Lower leg skin (tissue), 4 donors: ENCODE measurements at regions not wholly inside any gene's neighbourhood (a gene's known extent, or its start where the extent isn't known, plus 50 kb on each side); places are given as distances from the start of the nearest gene placed in this dataset.

Source experiments
- DNase-seq, 2 donors: peaks; one replicate each; pipeline ENCODE4 v3.0.0-alpha.2; 2019; ENCODE audit warnings: low spot score in 2 of 2
- H3K4me3 ChIP-seq: fragments of 200-600 bp; sonication (generic); 2 replicates; pipeline ENCODE4 v1.5.1; 2017; ENCODE audit warnings: mild to moderate bottlenecking, low read depth; ENCODE audit not compliant: poor library complexity, severe bottlenecking
- CTCF ChIP-seq, 3 donors: fragments of 450-650 bp; IDR thresholded peaks; one replicate each; pipeline ENCODE4 v1.5.1; 2016; ENCODE audit warnings: antibody characterized with exemption in 3 of 3, mild to moderate bottlenecking in 3 of 3, moderate library complexity in 2 of 3
- POLR2A ChIP-seq, 2 donors: fragments of 450-650 bp; IDR thresholded peaks; one replicate each; pipeline ENCODE4 v1.6.1; 2016 to 2017; ENCODE audit warnings: antibody characterized with exemption in 2 of 2, mild to moderate bottlenecking in 1 of 2, moderate library complexity in 1 of 2
- WGBS, 2 donors: methylation state at CpG; one replicate each; pipeline ENCODE4 v1.1.5; 2018; 5-methylcytosine and 5-hydroxymethylcytosine counted together
- intact Hi-C: fragments of 100-400 bp; cut with DNase I; formaldehyde crosslinking; loops from one replicate; pipeline ENCODE4 v1.15.0; 2023; ENCODE audit warnings: low total_unique reads

- no peak for DNase-seq
- TF ChIP-seq POLR2A (IDR thresholded peaks at IDR 0.05) (no peak), CTCF (IDR thresholded peaks at IDR 0.05) (no peak)
- H3K4me3 ChIP-seq = no peak overlapping the region
- intact Hi-C loops = no loop called here
Measured at GRCh38 chr12:84807249-84807648, 105.3 kb downstream of the SLC6A15 start.

- DNase-seq = no peak
- no peak overlapping the region for H3K4me3 ChIP-seq
- intact Hi-C loops = no loop called here
- WGBS, 2 donors = 20 to 43% methylated on average over 2 of the region's 2 CpGs
- TF ChIP-seq POLR2A (IDR thresholded peaks at IDR 0.05) = no peak
Measured at GRCh38 chr12:84805474-84805858, 107.1 kb downstream of the SLC6A15 start.

GRCh38 chr12:84804691-84805473 lies 107.7 kb downstream of the SLC6A15 start:
- intact Hi-C loops = no loop called here
- no peak for DNase-seq
- TF ChIP-seq POLR2A (IDR thresholded peaks at IDR 0.05) (no peak), CTCF (IDR thresholded peaks at IDR 0.05) (no peak)
- 75% methylated on average over 6 of the region's 6 CpGs for WGBS, 2 donors
- no peak overlapping the region for H3K4me3 ChIP-seq

GRCh38 chr12:84803661-84804060 lies 108.9 kb downstream of the SLC6A15 start:
- no peak overlapping the region for H3K4me3 ChIP-seq
- intact Hi-C loops = no loop called here
- no peak for TF ChIP-seq CTCF (IDR thresholded peaks at IDR 0.05)
- TF ChIP-seq POLR2A (IDR thresholded peaks at IDR 0.05) = no peak
- no peak for DNase-seq
- 56 to 75% methylated on average over 1 of the region's 1 CpG for WGBS, 2 donors

GRCh38 chr12:84802161-84802560 lies 110.4 kb downstream of the SLC6A15 start:
- no peak overlapping the region for H3K4me3 ChIP-seq
- no peak for DNase-seq
- intact Hi-C loops = no loop called here

More at GRCh38 chr12:84802161-84802560, 110.4 kb downstream of the SLC6A15 start:
- TF ChIP-seq POLR2A (IDR thresholded peaks at IDR 0.05) (no peak), CTCF (IDR thresholded peaks at IDR 0.05) (no peak)
